SJCRH30 (cell line): ENCODE measurements at regions not wholly inside any gene's neighbourhood (a gene's known extent, or its start where the extent isn't known, plus 50 kb on each side); places are given as distances from the start of the nearest gene placed in this dataset.
A peak's percentile ranks its signal among the peaks of the same experiment; 100 is the strongest.
"Not testable (repeated sequence)": the region's sequence is repeated elsewhere in the genome, so short reads cannot be mapped to it uniquely, and the experiment has no call there.

ENCODE experiments used
- DNase-seq, 2 experiments: peaks; one replicate each; pipeline ENCODE4 v3.0.0-alpha.2; 2015 to 2020
- H3K27ac ChIP-seq: fragments of 250-450 bp; sonication (Bioruptor Pico); 2 replicates; pipeline ENCODE4 v1.5.1; 2020; ENCODE audit warnings: mild to moderate bottlenecking, moderate library complexity
- H3K27me3 ChIP-seq: fragments of 250-450 bp; sonication (Bioruptor Pico); 2 replicates; pipeline ENCODE4 v1.5.1; 2020; ENCODE audit warnings: mild to moderate bottlenecking, moderate library complexity
- H3K36me3 ChIP-seq: fragments of 250-450 bp; sonication (Bioruptor Pico); 2 replicates; pipeline ENCODE4 v1.5.1; 2020; ENCODE audit warnings: mild to moderate bottlenecking, moderate library complexity
- H3K4me1 ChIP-seq: fragments of 250-450 bp; sonication (Bioruptor Pico); 2 replicates; pipeline ENCODE4 v1.5.1; 2020; ENCODE audit warnings: mild to moderate bottlenecking, moderate library complexity
- H3K4me3 ChIP-seq: fragments of 250-450 bp; sonication (Bioruptor Pico); 2 replicates; pipeline ENCODE4 v1.5.1; 2020; ENCODE audit warnings: mild to moderate bottlenecking, moderate library complexity
- H3K9me3 ChIP-seq: fragments of 250-450 bp; sonication (Bioruptor Pico); replicated peaks from 2 replicates; pipeline ENCODE4 v1.5.1; 2020; ENCODE audit warnings: mild to moderate bottlenecking, moderate library complexity

GRCh38 chr1:41197-41596 lies 410.3 kb downstream of the OR4F29 start:
- DNase-seq, H3K36me3 ChIP-seq, H3K4me3 ChIP-seq, H3K27ac ChIP-seq, H3K4me1 ChIP-seq, H3K27me3 ChIP-seq, H3K9me3 ChIP-seq: not testable (repeated sequence)

- not testable (repeated sequence) for H3K36me3 ChIP-seq, H3K4me3 ChIP-seq, H3K9me3 ChIP-seq, H3K4me1 ChIP-seq, H3K27me3 ChIP-seq, DNase-seq, H3K27ac ChIP-seq
Observed at GRCh38 chr1:29183-29582, 422.3 kb downstream of the OR4F29 start.

- H3K36me3 ChIP-seq, H3K27ac ChIP-seq, H3K4me3 ChIP-seq, H3K9me3 ChIP-seq, DNase-seq, H3K27me3 ChIP-seq, H3K4me1 ChIP-seq: not testable (repeated sequence)
Observed at GRCh38 chr1:17298-17697, 434.2 kb downstream of the OR4F29 start.

- H3K27ac ChIP-seq, H3K4me1 ChIP-seq, H3K4me3 ChIP-seq, H3K36me3 ChIP-seq, H3K9me3 ChIP-seq, H3K27me3 ChIP-seq: not testable (repeated sequence)
- DNase-seq: peak in 1 of 2 experiments; percentile 12
Observed at GRCh38 chr1:16025-16424, 435.5 kb downstream of the OR4F29 start.

- H3K27me3 ChIP-seq, H3K4me1 ChIP-seq, H3K9me3 ChIP-seq, H3K4me3 ChIP-seq, H3K36me3 ChIP-seq, H3K27ac ChIP-seq: not testable (repeated sequence)
- peak in 1 of 2 experiments; percentile 16 for DNase-seq
Observed at GRCh38 chr1:9941-10717, 441.3 kb downstream of the OR4F29 start.
